SH-SY5Y (cell line): ENCODE measurements at regions not wholly inside any gene's neighbourhood (a gene's known extent, or its start where the extent isn't known, plus 50 kb on each side); places are given as distances from the start of the nearest gene placed in this dataset.

ENCODE experiments used
- GATA2 ChIP-seq: IDR thresholded peaks from 2 replicates; pipeline ENCODE4 v1.6.1; 2011; ENCODE audit warnings: mild to moderate bottlenecking, low read depth, low read length
- GATA3 ChIP-seq: IDR thresholded peaks from 2 replicates; pipeline ENCODE4 v1.6.1; 2011; ENCODE audit warnings: low read depth, mild to moderate bottlenecking, low read length, moderate library complexity

DNA sequence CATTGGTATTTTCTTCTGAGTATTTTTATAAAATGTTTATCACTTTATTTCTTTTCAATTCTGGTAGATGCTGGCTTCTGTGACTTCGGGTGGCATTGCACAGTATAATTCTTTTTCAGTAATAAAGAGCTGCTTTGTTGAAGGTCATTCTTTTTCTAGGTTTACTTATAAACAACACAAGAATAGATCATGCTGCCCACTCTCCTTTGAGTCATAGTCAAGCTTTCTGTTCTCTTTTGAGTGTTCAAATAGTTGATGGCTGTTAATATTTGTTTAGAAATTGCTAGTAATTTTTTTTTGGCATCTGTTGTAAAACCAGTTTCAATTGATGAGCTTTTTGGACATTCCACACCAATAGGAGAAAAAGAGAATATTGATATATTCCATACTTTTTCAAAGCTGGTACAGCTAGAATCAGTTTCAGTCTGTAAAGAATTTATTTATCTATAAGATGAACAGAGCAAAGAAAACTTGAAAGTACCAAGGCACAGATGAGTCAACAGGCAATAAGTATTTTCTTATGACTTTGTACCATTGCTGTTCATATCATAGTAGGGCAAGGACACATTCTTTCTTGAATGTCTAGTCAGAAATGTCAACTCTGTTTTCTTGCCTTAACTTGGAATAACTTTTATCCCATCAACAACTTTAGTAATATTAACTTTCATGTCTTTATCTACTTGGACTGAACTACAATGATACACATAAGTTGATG lies 513.0 kb upstream of the SEL1L start:
- TF ChIP-seq GATA3 = no peak
- no peak for TF ChIP-seq GATA2

DNA sequence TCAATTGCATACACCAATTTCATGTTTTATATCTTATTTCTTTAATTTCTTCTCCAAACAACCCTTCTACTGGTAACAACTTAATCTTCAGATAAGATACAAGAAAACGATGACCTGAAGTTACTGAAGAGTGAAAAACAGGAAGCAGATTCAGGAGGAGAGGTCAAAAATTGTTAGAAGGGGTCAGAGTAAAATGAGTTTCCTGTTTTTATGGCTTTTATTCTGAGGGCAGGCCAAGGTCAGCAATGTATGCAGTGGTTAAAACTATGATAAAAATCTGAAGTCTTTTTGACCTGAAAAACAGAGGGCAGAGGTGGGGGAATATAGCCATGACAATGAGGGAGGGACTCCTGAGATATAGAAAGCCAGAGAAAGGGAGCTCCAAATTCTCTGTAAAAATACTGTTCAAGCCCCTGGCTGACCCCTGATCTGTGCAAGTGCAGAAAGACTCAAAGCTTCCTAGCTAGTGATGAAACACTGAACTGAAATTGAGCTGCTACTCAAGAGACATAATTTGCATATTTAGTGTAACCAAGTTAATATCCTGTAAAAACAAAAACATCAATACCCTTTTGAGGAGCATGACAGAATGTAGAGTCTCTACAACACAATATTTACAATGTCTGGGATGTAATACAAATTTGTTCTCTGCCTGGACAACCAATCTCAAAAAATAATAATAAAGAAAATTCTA lies 514.3 kb upstream of the SEL1L start:
- no peak for TF ChIP-seq GATA2
- TF ChIP-seq GATA3 = no peak

DNA sequence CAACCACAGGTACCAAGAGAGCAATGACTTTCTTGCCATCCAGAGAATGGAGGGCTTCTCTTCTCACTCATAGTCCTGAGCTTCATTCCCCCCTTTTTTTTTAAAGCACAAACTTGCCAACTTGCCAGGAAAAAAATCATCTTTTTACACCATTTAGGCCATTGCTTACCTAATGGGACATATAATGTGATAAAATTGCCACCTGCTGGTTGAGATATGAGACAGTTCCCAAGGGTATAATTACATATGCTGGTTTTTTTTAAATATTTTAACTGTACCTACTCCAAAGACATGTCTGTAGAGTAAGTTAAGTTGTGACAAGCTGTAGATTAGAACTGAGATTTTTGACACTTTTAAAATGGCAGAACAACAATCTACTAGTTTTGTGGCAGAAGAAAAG lies 519.1 kb upstream of the SEL1L start:
- TF ChIP-seq GATA2 (no peak), GATA3 (no peak)

GRCh38 chr14:82055515-82056115 lies 522.0 kb upstream of the SEL1L start:
- no peak for TF ChIP-seq GATA3
- TF ChIP-seq GATA2 = no peak

- no peak for TF ChIP-seq GATA3
Measured at GRCh38 chr14:82060219-82060618, 526.6 kb upstream of the SEL1L start.

DNA sequence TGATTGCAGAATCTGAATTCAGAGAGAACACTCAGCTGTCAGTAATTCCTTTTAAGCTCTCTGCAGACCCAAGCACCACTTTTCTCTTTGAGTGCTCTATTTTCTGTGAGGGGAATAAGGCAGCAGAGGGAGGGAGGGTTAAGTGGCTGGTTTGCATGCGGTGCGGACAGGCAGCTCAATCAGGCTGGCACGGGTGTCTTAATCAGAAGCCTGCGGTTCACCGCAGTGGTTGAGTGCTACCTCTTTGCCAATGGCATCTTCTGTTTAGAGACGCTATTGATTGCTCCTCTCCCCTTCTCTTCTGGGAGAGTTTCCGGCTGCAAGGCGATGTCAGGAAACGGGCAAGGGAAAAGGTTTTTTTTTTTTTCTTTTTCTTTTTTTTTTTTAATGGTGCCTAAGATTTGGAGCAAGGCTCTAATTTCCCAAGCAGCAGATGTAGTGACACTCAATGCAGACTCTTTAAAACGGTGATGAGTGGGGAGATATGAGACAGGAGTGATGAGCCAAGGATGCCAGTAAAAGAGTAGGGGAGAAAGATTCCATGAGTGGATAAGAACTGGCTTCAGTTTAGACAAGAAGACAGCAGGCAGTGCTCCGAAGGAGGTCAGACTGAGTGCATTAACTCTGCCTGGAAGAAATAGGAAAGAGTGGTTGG lies 533.7 kb upstream of the SEL1L start:
- TF ChIP-seq GATA2 (no peak), GATA3 (no peak)

- TF ChIP-seq GATA3 = no peak
- TF ChIP-seq GATA2 = no peak
Measured at GRCh38 chr14:82070040-82070439, 536.4 kb upstream of the SEL1L start.

- TF ChIP-seq GATA2 (no peak), GATA3 (no peak)
Measured at GRCh38 chr14:82070753-82071152, 537.1 kb upstream of the SEL1L start.

DNA sequence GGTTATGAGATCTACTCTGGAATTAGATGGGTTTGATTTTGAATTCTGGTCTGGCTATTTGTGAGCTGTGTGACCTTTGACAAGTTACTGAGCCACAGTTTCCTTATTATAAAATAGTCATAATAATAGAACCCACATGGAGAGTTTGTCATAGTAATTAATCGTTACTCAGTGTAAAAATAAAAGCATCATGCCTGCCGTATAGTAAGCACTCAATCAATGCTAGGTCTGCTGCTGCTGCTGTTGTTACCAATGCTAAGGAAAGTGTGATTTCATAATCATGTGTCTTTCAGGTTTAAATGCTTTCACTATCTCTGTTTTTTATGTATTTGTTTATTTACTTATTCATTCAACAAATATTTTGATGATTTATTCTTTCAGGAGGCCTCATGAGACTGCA lies 539.9 kb upstream of the SEL1L start:
- no peak for TF ChIP-seq GATA3
- no peak for TF ChIP-seq GATA2

GRCh38 chr14:82075566-82075965 lies 541.9 kb upstream of the SEL1L start:
- TF ChIP-seq GATA2 = no peak
- TF ChIP-seq GATA3 = no peak

- TF ChIP-seq GATA3 (no peak), GATA2 (no peak)
Measured at GRCh38 chr14:82079553-82079952, 545.9 kb upstream of the SEL1L start.

GRCh38 chr14:82080370-82080769 lies 546.7 kb upstream of the SEL1L start:
- TF ChIP-seq GATA3 = no peak
- no peak for TF ChIP-seq GATA2

DNA sequence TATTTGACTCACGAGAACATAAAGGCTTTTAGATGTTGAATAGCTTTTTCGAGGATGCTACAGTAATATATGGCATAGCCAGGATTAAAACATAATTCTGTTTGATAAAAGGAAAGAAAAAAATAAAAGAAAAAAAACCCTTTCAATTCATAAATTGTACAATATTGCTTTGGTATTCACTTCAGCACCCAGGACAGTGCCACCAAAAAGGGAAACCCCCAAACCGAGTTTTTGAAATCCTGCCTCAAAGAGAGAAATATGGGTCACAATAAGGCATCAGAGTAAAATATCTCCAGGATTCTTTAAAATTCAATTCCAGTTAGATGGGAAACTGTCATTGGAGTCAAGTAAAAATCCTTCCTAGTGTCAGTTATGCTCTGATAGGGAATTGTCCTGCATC lies 551.2 kb upstream of the SEL1L start:
- TF ChIP-seq GATA2 (no peak), GATA3 (no peak)

GRCh38 chr14:82091097-82091496 lies 557.4 kb upstream of the SEL1L start:
- TF ChIP-seq GATA2 = no peak
- no peak for TF ChIP-seq GATA3
